ENCODE measurements at regions not wholly inside any gene's neighbourhood (a gene's known extent, or its start where the extent isn't known, plus 50 kb on each side); places are given as distances from the start of the nearest gene placed in this dataset.

DNA sequence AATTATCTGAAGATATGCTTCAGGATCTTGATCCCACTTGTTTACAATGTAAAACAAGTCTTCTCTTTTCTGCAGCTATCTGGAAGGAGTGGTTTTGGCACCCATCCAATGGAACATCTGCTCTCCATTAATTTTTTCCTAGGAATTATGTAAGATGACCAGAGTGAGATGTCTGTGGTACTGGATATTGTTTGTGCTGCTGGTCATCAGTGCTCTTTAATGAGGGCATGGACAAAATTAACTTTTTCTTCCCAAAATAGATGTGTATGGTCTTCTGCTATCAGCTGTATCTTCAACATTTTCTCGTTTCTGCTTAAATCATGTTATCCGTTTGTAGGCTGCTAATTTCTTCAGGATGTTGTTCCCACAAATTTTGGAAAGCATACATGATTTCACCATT is 415.4 kb upstream of the KLHL1 start:
- no peak for TF ChIP-seq POLR2A (IDR thresholded peaks at IDR 0.05; ENCODE audit: low read depth)
- no peak for TF ChIP-seq EP300 (IDR thresholded peaks at IDR 0.05)
- TF ChIP-seq POLR2AphosphoS5 (IDR thresholded peaks at IDR 0.05): no peak

Data from esophagus muscularis mucosa (tissue), 3 donors.